ENCODE measurements at regions not wholly inside any gene's neighbourhood (a gene's known extent, or its start where the extent isn't known, plus 50 kb on each side); places are given as distances from the start of the nearest gene placed in this dataset.

DNA sequence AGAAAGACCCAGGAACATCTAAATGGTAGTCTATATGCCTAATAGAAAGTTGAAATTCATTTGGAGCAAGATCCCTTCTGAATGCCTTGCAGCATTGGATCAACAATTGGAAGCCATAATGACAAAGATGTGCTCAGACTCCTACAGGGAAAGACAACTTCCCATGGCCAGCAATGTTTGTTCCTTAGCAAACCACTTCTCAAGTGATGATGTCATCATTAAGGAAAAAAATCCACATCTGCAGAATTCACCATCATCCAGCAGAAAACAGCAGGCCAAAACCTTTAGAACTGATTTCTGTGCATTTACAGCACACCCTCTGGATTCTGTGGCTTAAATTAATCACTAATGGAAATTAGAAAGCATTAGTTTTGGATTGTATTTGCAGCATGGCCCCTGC, 82.4 kb upstream of the ZIC3 start:
- Mint-ChIP-seq H3K4me3 (no peak overlapping the region), H3K27me3 (no peaks in the 10 kb centered on the region), H3K36me3 (no peaks in the 10 kb centered on the region), H3K4me1 (ENCODE audit: unreplicated experiment) (peaks cover 4% of the 10 kb centered on the region), H3K9me3 (peaks cover 6% of the 10 kb centered on the region), H3K27ac (no peak overlapping the region)
- TF ChIP-seq, protein P1, sequence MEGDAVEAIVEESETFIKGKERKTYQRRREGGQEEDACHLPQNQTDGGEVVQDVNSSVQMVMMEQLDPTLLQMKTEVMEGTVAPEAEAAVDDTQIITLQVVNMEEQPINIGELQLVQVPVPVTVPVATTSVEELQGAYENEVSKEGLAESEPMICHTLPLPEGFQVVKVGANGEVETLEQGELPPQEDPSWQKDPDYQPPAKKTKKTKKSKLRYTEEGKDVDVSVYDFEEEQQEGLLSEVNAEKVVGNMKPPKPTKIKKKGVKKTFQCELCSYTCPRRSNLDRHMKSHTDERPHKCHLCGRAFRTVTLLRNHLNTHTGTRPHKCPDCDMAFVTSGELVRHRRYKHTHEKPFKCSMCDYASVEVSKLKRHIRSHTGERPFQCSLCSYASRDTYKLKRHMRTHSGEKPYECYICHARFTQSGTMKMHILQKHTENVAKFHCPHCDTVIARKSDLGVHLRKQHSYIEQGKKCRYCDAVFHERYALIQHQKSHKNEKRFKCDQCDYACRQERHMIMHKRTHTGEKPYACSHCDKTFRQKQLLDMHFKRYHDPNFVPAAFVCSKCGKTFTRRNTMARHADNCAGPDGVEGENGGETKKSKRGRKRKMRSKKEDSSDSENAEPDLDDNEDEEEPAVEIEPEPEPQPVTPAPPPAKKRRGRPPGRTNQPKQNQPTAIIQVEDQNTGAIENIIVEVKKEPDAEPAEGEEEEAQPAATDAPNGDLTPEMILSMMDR (conservative IDR thresholded peaks at IDR 0.05) = no peak
- DNase-seq (ENCODE audit: extremely low spot score, unreplicated experiment) = no peak

DNA sequence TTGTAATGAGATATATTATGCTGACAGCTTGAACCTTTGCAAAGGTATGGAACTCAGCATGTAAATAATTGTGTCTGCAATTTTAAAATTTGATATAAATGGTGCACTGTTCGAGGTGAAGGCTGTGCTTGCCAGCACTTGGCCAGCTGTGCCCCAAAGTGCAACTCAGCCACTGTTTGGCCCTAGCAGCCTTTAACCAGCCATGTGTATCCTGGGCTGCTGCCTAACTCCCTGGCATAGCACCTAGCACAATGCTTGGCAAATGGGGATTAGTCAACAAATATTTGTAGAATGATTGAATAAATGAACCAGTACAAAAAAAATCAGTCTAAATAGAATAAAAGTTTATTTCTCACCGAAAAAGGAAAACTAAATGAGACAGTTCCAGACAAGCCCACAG, 83.8 kb upstream of the ZIC3 start:
- Mint-ChIP-seq H3K36me3 (no peaks in the 10 kb centered on the region), H3K27ac (no peak overlapping the region), H3K4me1 (ENCODE audit: unreplicated experiment) (peaks cover 4% of the 10 kb centered on the region), H3K9me3 (peaks cover 6% of the 10 kb centered on the region), H3K4me3 (no peak overlapping the region), H3K27me3 (no peaks in the 10 kb centered on the region)
- TF ChIP-seq, protein P1 (conservative IDR thresholded peaks at IDR 0.05) = no peak
- DNase-seq (ENCODE audit: extremely low spot score, unreplicated experiment) = no peak

DNA sequence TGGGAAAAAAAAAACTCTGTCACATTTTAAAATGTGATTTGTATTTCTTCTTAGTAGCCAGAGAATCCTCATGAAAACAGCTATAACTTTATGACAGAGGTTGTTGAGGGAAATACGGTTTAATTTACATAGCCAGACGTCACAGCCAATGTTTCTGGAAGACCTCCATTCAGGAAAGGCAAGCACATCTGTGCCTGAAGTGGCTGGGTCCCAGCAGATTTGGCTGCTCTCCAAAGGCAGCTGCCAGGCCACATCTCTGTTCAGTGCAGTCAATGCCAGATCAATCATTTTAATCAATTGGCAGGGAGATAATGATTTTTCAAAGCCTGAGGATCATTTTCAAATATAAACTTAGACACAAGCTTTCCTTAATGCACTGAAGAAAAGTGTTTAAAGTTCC, 86.5 kb upstream of the ZIC3 start:
- DNase-seq (ENCODE audit: extremely low spot score, unreplicated experiment) = no peak
- peaks cover 4% of the 10 kb centered on the region for H3K4me1 Mint-ChIP-seq (ENCODE audit: unreplicated experiment)
- H3K4me3 Mint-ChIP-seq = no peak overlapping the region
- no peak overlapping the region for H3K27ac Mint-ChIP-seq
- H3K9me3 Mint-ChIP-seq = peaks cover 2% of the 10 kb centered on the region
- H3K36me3 Mint-ChIP-seq = no peaks in the 10 kb centered on the region
- H3K27me3 Mint-ChIP-seq = no peaks in the 10 kb centered on the region
- TF ChIP-seq, protein P1 (conservative IDR thresholded peaks at IDR 0.05) = no peak

DNA sequence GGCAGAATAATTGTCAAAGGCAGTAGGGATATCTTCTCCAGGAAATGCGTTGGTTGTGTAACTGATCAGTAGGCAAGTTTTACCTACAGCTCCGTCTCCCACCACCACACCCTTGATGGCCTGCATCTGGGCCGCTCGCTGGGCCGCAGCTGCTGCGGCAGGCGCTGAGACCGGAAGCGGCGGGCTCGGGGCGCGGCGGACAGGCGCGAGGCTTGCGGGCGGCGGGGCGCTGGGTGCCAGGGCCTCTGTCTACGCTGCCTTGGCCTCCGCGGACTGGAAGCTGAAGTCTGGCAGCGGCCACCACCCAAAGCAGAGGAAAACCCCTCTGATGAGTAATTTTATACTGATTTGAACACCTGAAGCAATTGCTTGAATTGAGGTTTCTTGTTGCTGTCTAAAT, 124.2 kb upstream of the ZIC3 start:
- Mint-ChIP-seq H3K36me3 (peaks cover 3% of the 10 kb centered on the region), H3K4me3 (no peak overlapping the region), H3K27ac (no peak overlapping the region), H3K9me3 (no peaks in the 10 kb centered on the region), H3K27me3 (no peaks in the 10 kb centered on the region), H3K4me1 (ENCODE audit: unreplicated experiment) (no peaks in the 10 kb centered on the region)
- DNase-seq (ENCODE audit: extremely low spot score, unreplicated experiment) = no peak
- TF ChIP-seq, protein P1 (conservative IDR thresholded peaks at IDR 0.05) = no peak

DNA sequence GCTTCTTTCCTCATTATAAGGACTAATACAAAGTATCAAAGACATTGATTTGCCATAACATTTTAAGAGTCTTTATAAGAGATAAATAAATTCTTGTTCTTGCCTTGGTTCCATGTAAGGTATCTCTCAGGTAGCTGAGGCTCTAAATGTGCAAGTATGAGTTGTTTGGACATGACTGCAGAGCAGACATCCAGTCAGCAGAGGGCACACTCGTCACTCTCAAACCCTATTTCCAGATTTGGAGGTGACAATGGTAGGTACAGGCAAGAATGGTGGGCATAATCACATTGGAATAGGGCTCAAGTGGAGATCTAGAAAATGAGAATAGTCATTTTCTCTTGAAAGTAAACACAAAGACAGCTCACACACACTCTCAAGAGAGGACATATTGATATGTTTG, 133.3 kb upstream of the ZIC3 start:
- DNase-seq (ENCODE audit: extremely low spot score, unreplicated experiment) = no peak
- Mint-ChIP-seq H3K4me3 (no peak overlapping the region), H3K4me1 (ENCODE audit: unreplicated experiment) (no peaks in the 10 kb centered on the region), H3K27me3 (peaks cover 52% of the 10 kb centered on the region), H3K27ac (no peak overlapping the region), H3K36me3 (no peaks in the 10 kb centered on the region), H3K9me3 (peaks cover 11% of the 10 kb centered on the region)
- TF ChIP-seq, protein P1 (conservative IDR thresholded peaks at IDR 0.05) = peak; percentile 70

All from type B pancreatic cell (in vitro differentiated cells).